ENCODE measurements at regions not wholly inside any gene's neighbourhood (a gene's known extent, or its start where the extent isn't known, plus 50 kb on each side); places are given as distances from the start of the nearest gene placed in this dataset.

- BruUV-seq (replicated peaks), result no TSS peak
- Histone ChIP-seq H3K4me3 (ENCODE audit: low read length) (no peak overlapping the region), H3K36me3 (ENCODE audit: low read depth, low read length) (no peaks in the 10 kb centered on the region), H3K9ac (ENCODE audit: low read length) (no peak overlapping the region), H2AFZ (ENCODE audit: low read length) (no peak overlapping the region), H3K27me3 (ENCODE audit: low read length) (no peaks in the 10 kb centered on the region), H3K9me2 (replicated peaks; ENCODE audit: low read length) (no peaks in the 10 kb centered on the region), H4K20me1 (ENCODE audit: low read length) (no peaks in the 10 kb centered on the region), H3K4me2 (ENCODE audit: low read length) (no peak overlapping the region), H3K27ac (ENCODE audit: low read length) (no peak overlapping the region), H3F3A (ENCODE audit: low read length, unreplicated experiment) (no peaks in the 10 kb centered on the region), H3K4me1 (ENCODE audit: insufficient read depth, low read length) (no peaks in the 10 kb centered on the region), H3K79me2 (ENCODE audit: low read length) (no peaks in the 10 kb centered on the region), H3K9me3 (ENCODE audit: low read length) (no peaks in the 10 kb centered on the region)
- CTCF ChIA-PET, result no interaction called here
- ATAC-seq (no peak), DNase-seq (no peak)
- TF ChIP-seq EZH2phosphoT487 (IDR thresholded peaks at IDR 0.05; ENCODE audit: borderline replicate concordance, low read length) (no peak), EZH2 (IDR thresholded peaks at IDR 0.05; ENCODE audit: low read length, unreplicated experiment) (no peak)
- POLR2A ChIA-PET (ENCODE audit: unreplicated experiment), result no interaction called here
- intact Hi-C loops (cut with micrococcal nuclease), result no loop called here
These were observed 162.4 kb downstream of the ESM1 start for GRCh38 chr5:54823006-54823405.

DNA sequence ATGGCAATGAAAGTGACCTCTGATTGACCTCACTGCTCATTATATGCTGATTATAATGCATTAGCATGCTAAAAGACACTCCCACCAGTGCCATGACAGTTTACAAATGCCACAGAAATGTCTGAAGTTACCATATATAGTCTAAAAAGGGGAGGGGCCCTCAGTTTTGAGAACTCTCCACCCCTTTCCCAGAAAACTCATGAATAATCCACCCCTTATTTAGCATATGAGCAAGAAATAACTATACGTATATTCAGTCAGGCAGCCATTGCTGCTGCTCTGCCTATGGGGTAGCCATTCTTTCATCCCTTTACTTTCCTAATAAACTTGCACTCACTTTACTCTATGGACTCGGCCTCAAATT lies 163.1 kb downstream of the ESM1 start:
- H3K9ac ChIP-seq (ENCODE audit: low read length), result no peak overlapping the region
- no peaks in the 10 kb centered on the region for H3K4me1 ChIP-seq (ENCODE audit: insufficient read depth, low read length)
- TF ChIP-seq EZH2 (IDR thresholded peaks at IDR 0.05; ENCODE audit: low read length, unreplicated experiment) (no peak), CTCF (conservative IDR thresholded peaks at IDR 0.05; ENCODE audit: low read depth, low read length) (no peak), EZH2phosphoT487 (IDR thresholded peaks at IDR 0.05; ENCODE audit: borderline replicate concordance, low read length) (no peak)
- H3K27me3 ChIP-seq (ENCODE audit: low read length), result no peaks in the 10 kb centered on the region
- CTCF ChIA-PET, result no interaction called here
- no peak overlapping the region for H3K4me2 ChIP-seq (ENCODE audit: low read length)
- H3K36me3 ChIP-seq (ENCODE audit: low read depth, low read length), result no peaks in the 10 kb centered on the region
- no peak overlapping the region for H2AFZ ChIP-seq (ENCODE audit: low read length)
- H3F3A ChIP-seq (ENCODE audit: low read length, unreplicated experiment), result no peaks in the 10 kb centered on the region
- no peak overlapping the region for H3K4me3 ChIP-seq (ENCODE audit: low read length)
- intact Hi-C loops (cut with micrococcal nuclease), result no loop called here
- no peaks in the 10 kb centered on the region for H3K9me2 ChIP-seq (replicated peaks; ENCODE audit: low read length)
- no peaks in the 10 kb centered on the region for H3K9me3 ChIP-seq (ENCODE audit: low read length)
- no peak for ATAC-seq
- POLR2A ChIA-PET (ENCODE audit: unreplicated experiment), result no interaction called here
- no peaks in the 10 kb centered on the region for H4K20me1 ChIP-seq (ENCODE audit: low read length)
- DNase-seq, result no peak
- BruUV-seq (replicated peaks), result no TSS peak
- no peaks in the 10 kb centered on the region for H3K79me2 ChIP-seq (ENCODE audit: low read length)
- H3K27ac ChIP-seq (ENCODE audit: low read length), result no peak overlapping the region

GRCh38 chr5:54821445-54822323 lies 163.7 kb downstream of the ESM1 start:
- Histone ChIP-seq H3K36me3 (ENCODE audit: low read depth, low read length) (no peaks in the 10 kb centered on the region), H3K4me2 (ENCODE audit: low read length) (no peak overlapping the region), H3K27ac (ENCODE audit: low read length) (no peak overlapping the region), H3K27me3 (ENCODE audit: low read length) (no peaks in the 10 kb centered on the region), H3K9me3 (ENCODE audit: low read length) (no peaks in the 10 kb centered on the region), H3F3A (ENCODE audit: low read length, unreplicated experiment) (no peaks in the 10 kb centered on the region), H2AFZ (ENCODE audit: low read length) (no peak overlapping the region), H3K9me2 (replicated peaks; ENCODE audit: low read length) (no peaks in the 10 kb centered on the region), H4K20me1 (ENCODE audit: low read length) (no peaks in the 10 kb centered on the region), H3K79me2 (ENCODE audit: low read length) (no peaks in the 10 kb centered on the region), H3K4me3 (ENCODE audit: low read length) (no peak overlapping the region), H3K4me1 (ENCODE audit: insufficient read depth, low read length) (no peaks in the 10 kb centered on the region), H3K9ac (ENCODE audit: low read length) (no peak overlapping the region)
- ATAC-seq, result no peak
- POLR2A ChIA-PET (ENCODE audit: unreplicated experiment), result no interaction called here
- no peak for DNase-seq
- BruUV-seq (replicated peaks), result no TSS peak
- intact Hi-C loops (cut with micrococcal nuclease), result no loop called here
- CTCF ChIA-PET, result no interaction called here
- TF ChIP-seq CTCF (conservative IDR thresholded peaks at IDR 0.05; ENCODE audit: low read depth, low read length) (no peak), EZH2 (IDR thresholded peaks at IDR 0.05; ENCODE audit: low read length, unreplicated experiment) (no peak), EZH2phosphoT487 (IDR thresholded peaks at IDR 0.05; ENCODE audit: borderline replicate concordance, low read length) (no peak)
